ENCODE measurements at regions not wholly inside any gene's neighbourhood (a gene's known extent, or its start where the extent isn't known, plus 50 kb on each side); places are given as distances from the start of the nearest gene placed in this dataset.

DNA sequence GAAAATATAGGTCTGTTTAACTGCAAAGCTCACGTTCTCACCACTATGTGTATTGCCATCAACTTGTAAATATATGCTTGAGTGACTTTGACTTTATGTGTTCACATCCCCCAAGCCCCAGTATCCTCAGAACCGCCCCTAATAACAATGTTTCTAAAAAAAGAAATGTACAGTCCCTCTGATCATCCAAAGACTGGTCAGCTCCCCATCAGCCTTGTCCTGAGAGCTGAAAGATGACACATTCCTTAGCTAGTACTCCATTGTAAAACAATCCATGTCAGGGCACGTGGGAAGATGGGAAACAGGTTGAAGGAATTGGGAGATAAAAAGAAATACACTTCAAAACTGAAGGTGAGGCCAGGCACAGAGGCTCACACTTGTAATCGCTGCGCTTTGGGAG lies 279.4 kb upstream of the WWC1 start:
- TF ChIP-seq CTCF (IDR thresholded peaks at IDR 0.05) (no peak), POLR2A (IDR thresholded peaks at IDR 0.05) (no peak)
